Fibroblast of mammary gland (primary cell): ENCODE measurements at regions not wholly inside any gene's neighbourhood (a gene's known extent, or its start where the extent isn't known, plus 50 kb on each side); places are given as distances from the start of the nearest gene placed in this dataset.

Experiments
- DNase-seq: peaks from one replicate; pipeline ENCODE4 v3.0.0-alpha.2; 2010; ENCODE audit warnings: low read depth
- H3K4me3 ChIP-seq: 2 replicates; pipeline ENCODE4 v1.5.1; 2011; ENCODE audit warnings: low read depth, mild to moderate bottlenecking, low read length, moderate library complexity; ENCODE audit not compliant: control insufficient read depth
- TF ChIP-seq, protein P1 (sequence below): conservative IDR thresholded peaks from 2 replicates; pipeline ENCODE4 v1.5.1; 2011; ENCODE audit warnings: low read depth, low read length, inconsistent platforms; ENCODE audit not compliant: control insufficient read depth, insufficient read depth

DNA sequence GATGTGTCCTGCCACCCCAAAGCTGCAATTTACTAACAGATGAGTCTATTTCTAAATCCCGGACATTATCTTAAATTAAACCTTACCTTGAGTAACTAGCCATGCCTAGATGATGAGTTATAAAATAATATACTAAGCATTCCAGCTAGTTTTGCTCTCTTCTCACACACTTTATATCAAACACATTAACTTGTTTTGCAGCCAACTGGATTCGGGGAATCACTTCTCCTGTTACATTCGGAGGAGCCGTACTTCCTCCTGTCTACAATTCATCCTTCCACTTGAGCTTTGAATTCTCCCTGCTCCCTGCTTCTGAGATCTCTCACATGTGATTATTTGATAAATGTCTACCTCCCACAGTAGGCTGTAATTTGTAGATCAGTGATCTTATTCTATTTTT is 420.1 kb downstream of the GJA1 start:
- no peak for DNase-seq
- TF ChIP-seq, protein P1, sequence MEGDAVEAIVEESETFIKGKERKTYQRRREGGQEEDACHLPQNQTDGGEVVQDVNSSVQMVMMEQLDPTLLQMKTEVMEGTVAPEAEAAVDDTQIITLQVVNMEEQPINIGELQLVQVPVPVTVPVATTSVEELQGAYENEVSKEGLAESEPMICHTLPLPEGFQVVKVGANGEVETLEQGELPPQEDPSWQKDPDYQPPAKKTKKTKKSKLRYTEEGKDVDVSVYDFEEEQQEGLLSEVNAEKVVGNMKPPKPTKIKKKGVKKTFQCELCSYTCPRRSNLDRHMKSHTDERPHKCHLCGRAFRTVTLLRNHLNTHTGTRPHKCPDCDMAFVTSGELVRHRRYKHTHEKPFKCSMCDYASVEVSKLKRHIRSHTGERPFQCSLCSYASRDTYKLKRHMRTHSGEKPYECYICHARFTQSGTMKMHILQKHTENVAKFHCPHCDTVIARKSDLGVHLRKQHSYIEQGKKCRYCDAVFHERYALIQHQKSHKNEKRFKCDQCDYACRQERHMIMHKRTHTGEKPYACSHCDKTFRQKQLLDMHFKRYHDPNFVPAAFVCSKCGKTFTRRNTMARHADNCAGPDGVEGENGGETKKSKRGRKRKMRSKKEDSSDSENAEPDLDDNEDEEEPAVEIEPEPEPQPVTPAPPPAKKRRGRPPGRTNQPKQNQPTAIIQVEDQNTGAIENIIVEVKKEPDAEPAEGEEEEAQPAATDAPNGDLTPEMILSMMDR: no peak
- H3K4me3 ChIP-seq: no peak overlapping the region

DNA sequence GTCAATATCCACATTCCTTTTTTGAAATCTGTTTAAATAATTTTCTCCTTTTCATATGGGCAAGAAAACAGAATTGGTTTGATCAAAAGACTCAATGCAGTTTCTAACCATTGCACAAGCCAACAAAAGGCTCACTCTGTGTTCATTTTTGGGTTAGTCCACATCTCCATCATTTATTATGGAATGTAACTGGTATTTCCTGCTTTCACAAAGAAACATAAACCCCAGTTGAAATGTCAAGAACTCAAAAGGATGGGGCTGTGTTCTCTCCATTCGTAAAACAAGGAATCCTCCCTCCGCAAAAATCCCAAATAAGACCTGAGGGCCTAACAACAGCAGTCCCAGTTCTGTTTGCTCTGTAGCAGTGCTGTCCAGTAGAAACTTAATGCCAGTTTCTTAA is 420.9 kb downstream of the GJA1 start:
- DNase-seq: no peak
- no peak overlapping the region for H3K4me3 ChIP-seq
- TF ChIP-seq, protein P1: no peak

DNA sequence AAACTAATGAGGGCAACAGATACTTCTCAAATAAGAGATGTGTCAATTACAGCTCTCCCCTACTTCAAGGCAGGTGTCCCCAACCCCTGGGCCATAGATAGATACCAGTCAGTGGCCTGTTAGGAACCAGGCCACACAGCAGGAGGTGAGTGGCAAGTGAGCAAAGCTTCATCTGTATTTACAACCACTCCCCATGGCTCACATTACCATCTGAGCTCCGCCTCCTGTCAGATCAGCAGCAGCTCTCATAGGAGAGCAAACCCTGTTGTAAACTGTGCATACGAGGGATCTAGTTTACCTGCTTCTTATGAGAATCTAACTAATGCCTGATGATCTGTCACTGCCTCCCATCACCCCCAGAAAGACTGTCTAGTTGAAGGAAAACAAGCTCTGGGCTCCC is 422.1 kb downstream of the GJA1 start:
- no peak overlapping the region for H3K4me3 ChIP-seq
- TF ChIP-seq, protein P1: no peak
- no peak for DNase-seq

DNA sequence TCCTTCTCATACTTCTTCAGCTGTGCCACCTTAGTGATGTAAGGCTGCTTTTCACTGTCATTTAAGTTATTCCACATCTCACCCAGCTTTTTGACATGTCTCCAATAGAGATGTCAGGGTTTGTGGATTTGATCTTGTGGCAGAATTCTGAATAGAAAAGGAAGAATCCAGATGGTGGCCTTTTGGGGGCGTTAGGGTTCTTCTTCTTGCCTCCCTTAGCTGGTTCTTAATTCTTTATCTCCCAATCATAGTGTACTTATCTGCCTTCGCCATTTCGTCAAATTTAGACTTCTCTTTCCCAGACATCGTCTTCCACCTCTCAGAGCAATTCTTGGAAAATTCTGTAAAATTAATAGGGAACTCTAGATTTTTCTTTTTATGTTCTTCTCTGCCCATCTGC is 422.9 kb downstream of the GJA1 start:
- no peak for DNase-seq
- no peak overlapping the region for H3K4me3 ChIP-seq
- TF ChIP-seq, protein P1: no peak

DNA sequence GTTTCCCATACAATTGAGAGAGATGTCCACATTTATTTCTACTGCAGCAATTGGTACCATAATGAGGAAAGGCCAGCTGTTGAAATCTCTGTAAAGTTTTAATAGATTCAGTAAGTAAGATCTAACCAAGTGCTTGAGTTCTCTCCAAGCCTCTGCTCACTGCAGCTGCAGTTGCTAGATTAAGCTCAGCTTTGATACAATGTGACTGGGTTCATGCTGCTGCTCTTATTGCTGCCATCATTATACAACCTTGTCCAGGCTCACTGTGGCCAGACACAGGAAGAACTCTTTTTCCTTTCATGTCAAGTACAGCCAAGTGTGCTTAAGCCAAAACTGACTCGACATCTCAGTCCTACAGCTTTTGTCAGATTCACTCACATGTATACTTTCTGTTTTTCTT is 423.5 kb downstream of the GJA1 start:
- TF ChIP-seq, protein P1: no peak
- no peak for DNase-seq
- no peak overlapping the region for H3K4me3 ChIP-seq

DNA sequence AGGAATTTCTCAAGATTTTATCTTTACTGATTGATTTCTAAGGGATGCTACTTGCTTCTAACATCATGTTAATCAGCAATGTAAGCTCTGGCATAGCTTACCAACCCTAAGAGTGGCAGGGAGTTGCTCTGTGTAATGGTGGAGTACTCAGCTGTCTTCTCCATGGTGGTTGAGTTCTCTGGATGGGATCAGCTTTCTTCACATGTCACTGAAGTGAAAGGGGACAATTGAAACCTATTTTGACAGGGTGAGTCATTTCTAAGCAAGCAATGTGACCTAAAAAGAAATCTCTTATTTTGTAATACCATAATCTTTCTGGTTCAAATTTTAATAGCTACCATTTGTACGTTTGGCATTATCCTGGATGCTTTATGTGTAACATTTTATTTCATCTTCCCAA is 430.4 kb downstream of the GJA1 start:
- no peak overlapping the region for H3K4me3 ChIP-seq
- TF ChIP-seq, protein P1: no peak
- no peak for DNase-seq

DNA sequence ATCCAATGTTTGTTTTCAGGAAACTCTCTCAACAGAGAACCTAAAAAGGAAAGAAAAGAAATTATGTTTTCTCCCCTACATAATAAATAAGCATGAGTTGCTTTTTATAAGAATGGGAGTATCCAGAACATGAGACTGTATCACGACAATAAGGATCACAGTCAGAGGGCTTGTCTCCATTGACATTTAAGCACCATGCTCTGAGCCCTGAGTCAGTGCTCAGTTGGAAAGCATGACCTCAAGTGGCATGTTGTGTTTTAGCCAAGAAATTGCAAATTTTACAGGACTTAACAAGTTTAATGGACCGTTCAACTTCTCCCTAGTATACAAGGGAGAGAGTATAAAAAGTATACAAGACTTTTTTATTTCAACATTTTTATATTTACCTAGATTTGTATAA is 431.6 kb downstream of the GJA1 start:
- no peak overlapping the region for H3K4me3 ChIP-seq
- no peak for DNase-seq
- TF ChIP-seq, protein P1: no peak
